HG03342 (cell line): ENCODE measurements at regions not wholly inside any gene's neighbourhood (a gene's known extent, or its start where the extent isn't known, plus 50 kb on each side); places are given as distances from the start of the nearest gene placed in this dataset.
"Not testable (repeated sequence)": the region's sequence is repeated elsewhere in the genome, so short reads cannot be mapped to it uniquely, and the experiment has no call there.

Experiments
- ATAC-seq: cut with Tn5 transposase; IDR thresholded peaks from one replicate; pipeline ENCODE4 v1.9.1; 2021; ENCODE audit warnings: mild to moderate bottlenecking, moderate library complexity; ENCODE audit not compliant: unreplicated experiment

DNA sequence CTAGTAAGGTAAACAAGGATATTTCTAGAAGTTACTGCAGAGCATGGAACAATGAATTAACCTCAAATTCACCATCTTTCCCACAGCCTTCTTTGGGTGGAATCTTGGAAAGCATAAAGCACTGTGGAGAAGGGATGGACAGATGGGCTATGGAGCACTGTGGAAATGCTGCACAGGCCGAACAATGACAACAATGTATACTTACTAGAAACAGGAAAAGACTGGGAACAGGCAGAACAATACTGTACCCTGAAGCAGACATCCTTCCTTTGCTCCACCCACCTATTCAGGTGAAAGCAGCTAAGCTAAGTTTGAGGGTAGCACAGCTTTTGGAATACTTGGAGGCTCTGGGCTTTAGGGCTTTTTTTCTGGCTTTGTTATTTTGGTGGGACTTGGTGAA lies 250.6 kb upstream of the KLF8 start:
- ATAC-seq = no peak

DNA sequence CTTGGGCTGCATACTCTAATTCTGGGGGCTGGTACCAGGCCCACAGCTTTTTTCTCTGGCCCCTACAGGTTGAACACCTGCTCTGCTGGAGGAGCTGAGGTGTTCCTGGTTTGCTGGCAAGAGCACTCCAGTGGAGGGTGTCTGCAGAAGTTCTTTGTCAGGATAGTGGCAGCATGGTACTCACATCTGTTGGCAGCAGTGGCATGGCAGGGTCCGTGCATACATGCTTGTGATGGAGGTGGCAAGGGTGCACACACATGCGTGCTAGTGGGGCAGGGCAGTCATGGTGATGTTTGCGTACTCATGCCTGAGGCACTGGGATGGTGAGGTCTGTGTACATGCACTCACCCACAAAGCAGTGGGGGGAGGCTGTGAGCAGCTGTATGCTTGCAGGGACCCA lies 235.5 kb upstream of the KLF8 start:
- ATAC-seq = no peak

DNA sequence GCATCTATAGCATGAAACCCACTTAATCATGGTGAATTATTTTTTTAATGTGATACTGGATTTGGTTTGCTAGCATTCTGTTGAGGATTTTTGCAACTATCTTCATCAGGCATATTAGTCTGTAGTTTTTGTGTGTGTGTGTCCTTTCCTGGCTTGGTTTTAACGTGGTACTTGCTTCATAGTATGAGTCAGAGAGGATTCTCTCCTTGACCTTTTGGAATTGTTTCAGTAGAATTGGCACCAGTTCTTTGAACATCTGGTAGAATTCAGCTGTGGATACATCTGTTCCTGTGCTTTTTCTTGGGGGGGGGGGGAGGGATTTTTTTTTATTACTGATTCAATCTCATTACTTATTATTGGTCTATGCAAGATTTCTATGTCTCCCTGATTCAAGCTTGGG lies 232.0 kb upstream of the KLF8 start:
- ATAC-seq = no peak

DNA sequence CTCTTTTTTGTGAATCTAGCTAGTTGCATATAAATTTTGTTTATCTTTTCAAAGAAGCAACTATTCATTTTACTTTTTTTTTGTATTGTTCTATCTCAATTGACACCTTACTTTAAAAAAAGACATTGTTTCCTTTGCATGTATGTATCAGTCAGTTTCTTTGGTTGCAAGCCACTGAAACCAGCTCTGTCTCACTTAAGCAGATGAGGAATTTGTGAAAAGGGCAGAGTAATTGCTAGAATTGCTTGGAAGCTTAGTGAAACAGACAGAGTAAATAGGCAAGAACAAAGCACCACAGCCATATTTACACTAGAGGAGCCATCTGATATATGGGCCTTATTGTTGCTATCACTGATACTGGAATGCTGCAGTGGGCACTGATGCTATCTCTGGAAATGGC lies 231.4 kb upstream of the KLF8 start:
- no peak for ATAC-seq

DNA sequence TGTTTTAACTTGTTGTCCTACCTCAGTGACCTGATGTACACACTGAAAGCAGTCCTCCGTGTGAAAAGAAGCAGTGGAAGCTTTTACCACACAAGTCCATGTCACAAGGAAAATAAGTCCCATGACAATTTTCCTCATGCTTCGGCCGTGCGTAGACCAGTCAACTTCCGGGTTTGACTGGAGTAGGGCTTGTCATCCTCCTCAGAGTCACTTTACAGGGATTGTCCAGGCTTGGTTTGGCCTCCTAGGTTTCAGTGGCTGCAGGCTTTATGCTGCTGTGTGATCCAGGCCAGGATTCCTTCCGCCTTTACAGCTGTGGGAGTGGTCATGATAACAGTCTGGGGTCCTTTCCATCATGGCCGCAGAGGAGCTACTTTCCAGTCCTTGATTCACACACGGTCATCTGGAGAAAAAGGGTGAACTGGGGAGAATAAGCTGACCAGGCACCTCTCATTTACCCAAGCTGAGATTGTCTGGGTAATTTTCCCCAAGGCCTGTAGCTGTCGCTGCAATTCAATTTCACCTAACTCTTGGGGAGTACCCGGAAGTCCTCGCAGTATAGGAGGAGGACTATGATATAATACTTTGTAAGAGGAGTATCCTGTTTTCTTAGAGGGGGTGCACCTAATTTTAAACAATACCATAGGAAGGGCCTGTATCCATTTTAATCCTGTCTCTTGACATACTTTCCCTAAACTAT lies 206.1 kb upstream of the KLF8 start:
- no peak for ATAC-seq

DNA sequence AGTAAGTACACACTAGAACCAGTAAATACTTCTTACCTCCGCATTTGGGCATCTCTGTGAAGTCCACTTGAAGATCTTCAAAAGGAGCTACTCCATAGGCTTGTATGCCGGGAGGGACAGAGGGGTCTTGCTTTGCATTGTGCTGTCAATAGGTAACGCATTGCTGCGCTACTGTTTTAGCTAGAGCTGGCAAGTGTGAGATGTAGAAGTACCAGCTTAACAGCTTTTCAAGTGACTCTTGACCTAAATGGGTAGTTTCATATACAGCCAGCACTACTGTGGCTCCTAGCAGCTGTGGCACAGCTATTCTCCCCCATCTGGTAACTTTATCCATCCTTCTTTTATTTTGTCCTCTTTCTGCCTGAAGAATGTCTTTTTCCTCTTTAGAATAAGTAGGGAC lies 205.3 kb upstream of the KLF8 start:
- ATAC-seq = no peak

DNA sequence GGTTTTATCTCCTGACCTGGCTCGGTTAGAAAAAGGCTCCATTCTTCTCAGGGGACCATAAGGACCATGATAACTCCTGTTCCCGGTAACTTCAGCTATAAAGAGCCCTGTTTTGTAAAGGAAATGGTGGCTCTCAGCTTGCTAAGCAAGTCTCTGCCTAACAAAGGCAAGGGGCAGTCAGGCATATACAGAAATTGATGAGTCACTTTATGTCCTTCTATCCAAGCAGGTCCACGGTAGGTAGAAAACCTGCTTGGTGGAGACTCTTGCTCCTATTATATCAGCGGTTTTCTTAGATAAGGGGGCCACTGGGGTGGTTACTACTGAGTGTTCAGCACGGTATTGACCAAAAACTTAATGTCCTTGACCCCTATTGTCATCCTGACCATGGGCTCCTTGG lies 203.0 kb upstream of the KLF8 start:
- ATAC-seq = no peak

DNA sequence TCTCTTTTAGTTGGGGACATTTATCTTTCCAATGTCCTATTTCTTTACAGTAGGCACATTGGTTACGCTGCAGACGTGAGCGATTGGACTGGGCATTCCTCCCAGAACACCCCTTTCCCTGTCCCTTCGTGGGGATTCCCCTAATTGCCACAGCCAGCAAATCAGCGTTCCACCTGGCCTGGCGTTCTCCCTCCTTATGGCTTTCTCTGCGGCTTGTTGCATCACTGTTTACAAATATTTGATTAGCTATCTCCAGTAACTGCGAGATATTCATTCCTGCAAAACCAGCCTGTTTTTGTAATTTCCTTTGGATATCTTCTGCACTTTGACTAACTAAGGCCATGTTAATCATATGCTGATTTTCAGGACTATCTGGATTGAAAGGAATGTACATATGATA lies 202.5 kb upstream of the KLF8 start:
- no peak for ATAC-seq

DNA sequence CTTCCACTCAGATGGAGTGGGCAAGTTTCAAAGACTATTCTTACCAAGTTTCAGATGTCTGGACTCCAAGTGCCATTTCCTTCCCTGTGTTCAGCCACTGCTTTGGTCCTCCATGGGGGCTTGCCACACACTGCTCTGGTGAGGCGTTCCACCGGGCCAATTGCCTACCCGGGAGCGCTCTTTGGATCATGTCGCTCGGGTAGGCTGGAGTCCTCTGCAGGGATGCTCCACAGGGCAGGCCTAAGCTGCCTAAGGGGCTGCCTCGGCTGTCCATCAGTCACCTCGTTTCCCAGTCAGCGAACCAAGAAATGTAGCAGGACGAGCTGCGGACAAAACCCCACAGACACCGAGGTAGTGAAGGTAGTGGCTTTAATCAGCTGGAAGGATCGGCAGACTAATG lies 200.7 kb upstream of the KLF8 start:
- no peak for ATAC-seq

DNA sequence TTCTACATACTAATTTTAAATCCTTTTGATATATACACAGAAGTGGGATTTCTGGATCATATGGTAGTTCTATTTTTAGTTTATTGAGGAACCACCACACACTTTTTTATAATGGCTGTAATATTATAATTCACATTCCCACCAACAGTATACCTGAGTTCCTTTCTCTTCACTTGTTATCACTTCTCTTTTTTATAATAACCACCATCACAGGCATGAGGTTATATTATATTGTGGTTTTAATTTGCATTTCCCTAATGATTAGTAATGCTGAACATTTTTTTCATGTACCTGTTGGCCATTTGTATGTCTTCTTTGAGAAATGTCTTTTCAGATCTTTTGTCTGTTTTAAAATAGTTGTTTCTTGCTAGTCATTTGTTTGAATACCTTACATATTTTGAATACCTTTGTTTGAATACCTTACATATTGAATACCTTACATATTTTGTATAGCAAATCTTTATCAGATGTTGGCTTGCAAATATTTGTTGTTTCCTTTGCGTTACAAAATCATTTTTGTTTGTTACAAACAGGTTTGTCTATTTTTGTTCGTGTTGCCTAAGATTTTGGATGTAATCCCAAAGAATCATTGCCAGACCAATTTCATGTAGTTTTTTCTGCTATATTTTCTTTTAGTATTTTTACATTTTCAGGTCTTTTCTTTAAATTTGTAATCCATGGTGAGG lies 198.5 kb upstream of the KLF8 start:
- ATAC-seq = no peak

DNA sequence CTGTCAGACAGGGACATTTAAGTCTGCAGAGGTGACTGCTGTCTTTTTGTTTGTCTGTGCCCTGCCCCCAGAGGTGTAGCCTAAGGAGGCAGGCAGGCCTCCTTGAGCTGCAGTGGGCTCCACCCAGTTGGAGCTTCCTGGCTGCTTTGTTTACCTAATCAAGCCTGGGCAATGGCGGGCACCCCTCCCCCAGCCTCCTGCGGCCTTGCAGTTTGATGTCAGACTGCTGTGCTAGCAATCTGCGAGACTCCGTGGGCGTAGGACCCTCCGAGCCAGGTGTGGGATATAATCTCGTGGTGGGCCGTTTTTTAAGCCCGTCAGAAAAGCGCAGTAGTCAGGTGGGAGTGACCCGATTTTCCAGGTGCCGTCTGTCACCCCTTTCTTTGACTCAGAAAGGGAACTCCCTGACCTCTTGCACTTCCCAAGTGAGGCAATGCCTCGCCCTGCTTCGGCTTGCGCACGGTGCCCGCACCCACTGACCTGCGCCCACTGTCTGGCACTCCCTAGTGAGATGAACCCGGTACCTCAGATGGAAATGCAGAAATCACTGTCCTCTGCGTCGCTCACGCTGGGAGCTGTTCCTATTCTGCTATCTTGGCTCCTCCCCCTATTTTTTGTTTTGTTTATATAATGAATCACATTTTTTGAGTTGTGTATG lies 179.4 kb upstream of the KLF8 start:
- ATAC-seq = not testable (repeated sequence)

DNA sequence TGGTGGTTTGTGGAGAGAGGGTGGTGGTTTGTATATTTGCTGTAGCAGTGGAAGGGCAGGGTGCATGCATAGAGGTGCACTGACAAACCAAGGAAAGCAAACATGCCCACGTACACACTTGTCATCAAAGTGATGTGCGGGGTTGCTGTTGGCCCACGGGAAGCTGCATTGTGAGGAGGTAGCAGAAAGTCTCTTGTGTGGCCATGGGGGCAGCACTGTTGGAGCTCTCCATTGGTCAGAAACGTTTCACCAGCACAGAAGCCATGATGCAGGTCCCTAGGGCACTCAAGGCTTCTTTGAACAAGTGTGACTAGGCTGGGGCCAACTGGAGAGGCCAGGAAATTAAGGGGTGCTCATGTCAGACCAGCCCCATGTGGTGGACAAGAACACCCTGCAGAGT lies 174.8 kb upstream of the KLF8 start:
- ATAC-seq = no peak

DNA sequence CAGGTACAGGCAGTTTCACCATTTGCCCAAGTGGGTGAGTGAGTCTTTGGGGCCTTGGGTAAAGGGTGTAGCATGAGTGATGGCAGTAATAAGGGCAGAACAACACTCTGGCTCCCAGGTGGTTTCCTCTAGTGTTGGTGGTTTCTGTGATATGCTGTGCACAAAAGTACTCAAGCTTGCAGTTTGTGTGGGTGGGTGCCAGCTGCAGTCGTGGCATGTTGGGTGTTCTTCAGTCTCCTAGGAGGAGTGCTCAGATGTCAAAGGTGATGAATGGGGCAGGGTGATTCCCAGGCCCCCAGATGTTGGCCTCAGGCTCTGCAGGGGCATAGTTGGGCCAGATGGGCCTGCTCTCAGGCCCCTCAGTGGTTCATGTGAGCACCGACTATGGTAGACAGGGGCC lies 166.1 kb upstream of the KLF8 start:
- ATAC-seq = peak; percentile 47

DNA sequence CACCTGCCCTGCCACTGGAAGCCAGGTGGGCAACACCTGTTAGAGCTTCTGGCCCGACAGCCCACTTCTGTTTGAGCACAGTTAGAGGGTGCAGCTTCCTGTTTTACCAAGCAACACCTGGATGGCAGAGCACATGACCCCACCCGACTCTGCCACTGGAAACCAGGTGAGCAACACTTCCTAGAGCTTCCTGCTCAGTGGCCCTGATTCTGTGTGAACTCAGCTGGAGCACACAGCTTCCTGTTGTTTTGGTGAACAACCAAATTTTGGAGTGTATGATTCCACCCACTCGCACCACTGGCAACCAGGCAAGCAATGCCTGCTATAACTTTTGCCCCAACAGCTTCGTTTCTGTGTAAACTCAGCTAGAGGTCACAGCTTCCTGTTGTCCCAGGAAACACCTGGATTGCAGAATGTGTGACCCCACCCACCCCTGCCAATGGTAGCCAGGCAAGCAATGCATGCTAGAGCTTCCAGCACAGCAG lies 163.8 kb upstream of the KLF8 start:
- ATAC-seq = no peak

DNA sequence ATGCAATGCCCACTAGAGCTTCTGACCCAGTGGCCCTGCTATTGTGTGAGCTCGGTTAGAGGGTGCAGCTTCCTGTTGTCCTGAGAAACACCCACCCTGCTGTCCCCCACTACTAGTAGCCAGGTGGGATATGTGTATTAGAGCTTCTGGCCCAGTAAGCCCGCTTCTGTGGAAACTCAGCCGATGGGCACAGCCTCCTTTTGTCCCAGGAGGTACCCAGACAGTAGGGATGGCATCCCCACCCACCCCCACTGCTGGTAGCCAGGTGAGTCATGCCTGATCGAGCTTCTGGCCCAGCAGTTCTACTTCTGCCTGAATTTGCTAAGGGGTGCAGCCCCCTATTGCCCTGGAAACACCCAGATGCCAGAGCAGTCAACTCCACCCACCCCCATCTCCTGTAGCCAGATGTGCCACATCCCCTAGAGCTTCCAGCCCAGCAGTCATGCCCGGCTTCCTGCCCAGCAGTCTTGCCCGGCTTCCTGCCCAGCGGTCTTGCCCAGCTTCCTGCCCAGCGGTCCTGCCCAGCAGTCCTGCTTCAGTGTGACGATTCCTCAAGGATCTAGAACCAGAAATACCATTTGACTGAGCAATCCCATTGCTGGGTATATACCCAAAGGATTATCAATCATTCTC lies 162.7 kb upstream of the KLF8 start:
- ATAC-seq = no peak

DNA sequence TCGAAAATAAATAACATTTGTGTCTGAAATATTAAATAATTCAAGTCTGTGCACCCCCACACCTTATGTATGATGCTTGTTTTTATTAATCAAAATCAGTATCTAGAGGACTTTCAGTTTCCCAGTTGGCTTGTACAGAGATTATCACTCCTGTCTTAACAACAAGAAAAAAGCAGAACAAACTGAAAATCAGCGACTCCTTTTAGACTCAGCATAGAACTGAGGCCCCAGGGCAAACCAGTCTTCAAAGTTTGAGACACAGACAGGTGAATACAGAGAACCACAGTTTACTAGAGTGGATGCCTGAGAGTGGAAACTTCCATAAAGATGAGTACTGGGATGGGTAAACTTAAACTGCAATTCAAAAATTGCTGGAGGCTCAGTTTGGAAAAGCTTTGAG lies 142.8 kb upstream of the KLF8 start:
- ATAC-seq = no peak

DNA sequence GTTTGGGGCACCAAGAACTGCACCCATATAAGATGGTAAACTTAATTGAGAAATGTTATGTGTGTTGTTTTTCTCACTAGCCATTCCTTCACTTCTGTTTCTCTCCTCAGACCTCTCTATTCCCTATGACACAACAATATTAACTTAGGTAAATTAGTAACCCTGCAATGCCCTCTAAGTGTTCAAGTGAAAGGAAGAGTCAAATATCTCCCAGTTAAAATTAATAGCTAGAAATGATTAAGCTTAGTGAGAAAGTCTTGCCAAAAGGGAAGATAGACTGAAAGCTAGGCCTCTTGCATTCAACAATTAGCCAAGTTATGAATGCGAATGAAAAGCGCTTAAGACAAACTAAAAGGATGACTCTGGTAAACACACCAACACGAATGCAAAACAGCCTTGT lies 132.9 kb upstream of the KLF8 start:
- ATAC-seq = no peak

DNA sequence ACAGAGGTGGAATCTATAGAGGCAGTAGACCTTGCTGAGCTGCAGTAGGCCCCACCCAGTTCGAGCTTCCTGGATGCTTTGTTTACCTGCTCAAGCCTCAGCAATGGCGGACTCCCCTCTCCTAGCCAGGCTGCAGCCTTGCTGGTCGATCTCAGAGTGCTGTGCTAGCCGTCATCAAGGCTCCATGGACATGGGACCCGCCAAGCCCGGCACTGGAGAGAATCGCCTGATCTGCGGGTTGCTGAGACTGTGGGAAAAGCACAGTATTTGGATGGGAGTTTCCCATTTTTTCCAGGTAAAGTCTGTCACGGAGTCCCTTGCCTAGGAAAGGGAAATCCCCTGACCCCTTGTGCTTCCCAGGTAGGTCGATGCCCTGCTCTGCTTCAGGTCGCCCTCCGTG lies 124.8 kb upstream of the KLF8 start:
- ATAC-seq = no peak

DNA sequence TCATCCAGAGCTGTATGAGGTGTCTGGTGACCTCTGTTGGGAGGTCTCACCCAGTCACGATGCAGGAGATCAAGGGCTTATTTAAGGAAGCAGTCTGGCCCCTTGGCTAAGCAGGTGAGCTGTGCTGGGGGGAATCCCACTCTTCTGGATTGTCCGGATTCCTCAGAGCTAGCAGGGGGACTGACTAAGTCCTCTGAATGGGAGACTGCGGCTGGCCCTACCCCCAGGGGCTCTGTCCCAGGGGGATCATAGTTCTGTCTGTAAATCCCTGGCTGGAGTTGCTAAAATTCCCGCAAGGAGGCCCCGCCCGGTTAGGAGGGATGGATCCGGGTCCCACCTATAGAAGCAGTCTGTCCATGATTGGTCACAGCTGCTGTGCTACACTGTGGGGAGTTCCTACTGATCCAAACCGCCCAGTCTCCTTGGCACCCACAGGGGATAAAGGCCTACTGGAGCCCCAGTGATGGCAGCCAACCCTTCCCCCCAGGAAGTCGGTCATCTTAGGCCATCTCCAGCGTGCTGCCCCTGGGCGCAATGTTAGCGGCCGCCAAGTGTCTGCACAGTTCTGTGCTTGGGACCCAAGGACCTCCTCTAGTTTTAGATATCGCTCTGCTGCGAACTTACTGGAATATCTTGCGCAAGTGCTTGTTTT lies 118.2 kb upstream of the KLF8 start:
- ATAC-seq = no peak

DNA sequence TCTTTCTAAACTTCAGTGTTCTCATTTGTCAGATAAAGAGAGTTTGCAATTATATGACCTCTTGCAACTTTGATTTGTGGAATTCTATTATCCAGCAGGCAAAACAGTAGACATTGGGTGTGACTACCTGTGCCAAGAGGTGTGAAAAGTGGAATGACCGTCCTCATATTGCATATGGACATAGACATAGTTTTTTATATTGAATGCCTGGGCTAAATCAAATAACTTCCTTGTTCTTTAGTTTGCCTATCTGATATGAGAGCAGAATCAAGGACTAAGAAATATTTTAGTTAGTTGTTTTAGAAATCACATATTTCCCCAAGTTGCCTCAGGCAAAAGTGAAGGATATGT lies 117.7 kb upstream of the KLF8 start:
- no peak for ATAC-seq

DNA sequence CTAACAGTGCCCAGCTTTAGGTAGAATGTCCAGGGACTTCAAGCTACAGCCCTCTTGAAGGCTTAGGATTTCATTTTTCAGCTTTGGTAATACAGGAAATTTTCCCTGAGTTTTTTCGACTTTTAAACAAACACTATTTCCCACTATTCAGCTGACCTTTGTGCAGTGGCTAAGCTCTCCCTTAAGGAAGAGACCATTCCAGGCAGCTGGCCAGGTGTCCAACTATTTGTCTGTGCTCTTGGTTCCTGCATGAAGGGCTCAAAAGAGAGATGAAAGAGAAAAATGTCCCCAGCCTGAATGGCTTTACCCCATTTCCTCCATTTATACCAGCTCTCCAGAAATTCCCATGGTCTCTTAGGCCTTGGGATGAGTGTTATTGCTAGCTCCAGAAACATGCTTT lies 111.9 kb upstream of the KLF8 start:
- no peak for ATAC-seq
